ENCODE measurements at regions not wholly inside any gene's neighbourhood (a gene's known extent, or its start where the extent isn't known, plus 50 kb on each side); places are given as distances from the start of the nearest gene placed in this dataset.
A peak's percentile ranks its signal among the peaks of the same experiment; 100 is the strongest.

GRCh38 chr10:80861882-80862281, 324.2 kb downstream of the SH2D4B start:
- DNase-seq: no peak

GRCh38 chr10:80870282-80870681, 332.6 kb downstream of the SH2D4B start:
- no peak for DNase-seq

GRCh38 chr10:80871083-80871482, 333.4 kb downstream of the SH2D4B start:
- no peak for DNase-seq

GRCh38 chr10:80878330-80878729, 340.6 kb downstream of the SH2D4B start:
- DNase-seq: no peak

- DNase-seq: no peak
Measured at GRCh38 chr10:80890146-80890545, 352.4 kb downstream of the SH2D4B start.

- DNase-seq: no peak
Measured at GRCh38 chr10:80893256-80893655, 355.6 kb downstream of the SH2D4B start.

- DNase-seq: no peak
Measured at GRCh38 chr10:80894311-80894791, 356.6 kb downstream of the SH2D4B start.

GRCh38 chr10:80894797-80895467, 357.2 kb downstream of the SH2D4B start:
- DNase-seq: no peak

- DNase-seq: no peak
Measured at GRCh38 chr10:80896076-80896475, 358.4 kb downstream of the SH2D4B start.

- no peak for DNase-seq
Measured at GRCh38 chr10:80896959-80897358, 359.3 kb downstream of the SH2D4B start.

GRCh38 chr10:80900661-80901060, 363.0 kb downstream of the SH2D4B start:
- DNase-seq: no peak

GRCh38 chr10:80908611-80909010, 370.9 kb downstream of the SH2D4B start:
- no peak for DNase-seq

GRCh38 chr10:80909254-80909653, 371.6 kb downstream of the SH2D4B start:
- DNase-seq: no peak

GRCh38 chr10:80917636-80918035, 379.9 kb downstream of the SH2D4B start:
- no peak for DNase-seq

- DNase-seq: no peak
Measured at GRCh38 chr10:80921032-80921431, 383.3 kb downstream of the SH2D4B start.

- peak; percentile 22 for DNase-seq
Measured at GRCh38 chr10:80924063-80924952, 386.6 kb downstream of the SH2D4B start.

- no peak for DNase-seq
Measured at GRCh38 chr10:80927419-80928078, 389.8 kb downstream of the SH2D4B start.

- no peak for DNase-seq
Measured at GRCh38 chr10:80938903-80939302, 401.2 kb downstream of the SH2D4B start.

GRCh38 chr10:80945264-80945880, 407.7 kb downstream of the SH2D4B start:
- DNase-seq: no peak

GRCh38 chr10:80946073-80946472, 408.4 kb downstream of the SH2D4B start:
- no peak for DNase-seq

- no peak for DNase-seq
Measured at GRCh38 chr10:80946957-80947726, 409.4 kb downstream of the SH2D4B start.

GRCh38 chr10:80949785-80950184, 412.1 kb downstream of the SH2D4B start:
- DNase-seq: no peak

All from activated CD4-positive, alpha-beta T cell treated with anti-CD3 and anti-CD28 coated beads, Interleukin-2, Interleukin-6, amounts not matched to agents 100 ng/mL and 50 ng/mL, durations not matched to agents 16 hours and 8 hours (primary cell).